ENCODE measurements at regions not wholly inside any gene's neighbourhood (a gene's known extent, or its start where the extent isn't known, plus 50 kb on each side); places are given as distances from the start of the nearest gene placed in this dataset.

- no peak overlapping the region for H3K27ac ChIP-seq (ENCODE audit: low read depth)
- Mint-ChIP-seq H3K9me3 (no peaks in the 10 kb centered on the region), H3K27ac (peak overlapping the region; percentile 41; the same call in 1 of the 2 replicates), H3K36me3 (ENCODE audit: low read depth) (no peaks in the 10 kb centered on the region), H3K4me3 (no peak overlapping the region), H3K4me1 (peaks cover 33% of the 10 kb centered on the region), H3K27me3 (ENCODE audit: insufficient read depth, low read depth, poor library complexity) (peaks cover 2% of the 10 kb centered on the region)
- DNase-seq (ENCODE audit: low spot score) = no peak
- no peak for ATAC-seq
- H4K20me1 ChIP-seq (replicated peaks; ENCODE audit: insufficient read depth) = no peaks in the 10 kb centered on the region
- H3K4me3 ChIP-seq = no peak overlapping the region
- H3K9me2 ChIP-seq (ENCODE audit: insufficient read depth) = no peaks in the 10 kb centered on the region
- no peak overlapping the region for H3K4me2 ChIP-seq
- H3F3A ChIP-seq (replicated peaks; ENCODE audit: low read depth) = no peaks in the 10 kb centered on the region
- no peak overlapping the region for H2AFZ ChIP-seq
- H3K27me3 ChIP-seq (ENCODE audit: insufficient read depth) = no peaks in the 10 kb centered on the region
- no peaks in the 10 kb centered on the region for H3K79me2 ChIP-seq (replicated peaks; ENCODE audit: insufficient read depth)
- peaks cover 21% of the 10 kb centered on the region for H3K4me1 ChIP-seq (ENCODE audit: insufficient read depth)
- no peaks in the 10 kb centered on the region for H3K36me3 ChIP-seq (ENCODE audit: insufficient read depth)
- TF ChIP-seq EZH2phosphoT487 (IDR thresholded peaks at IDR 0.05; ENCODE audit: unreplicated experiment) (no peak), ZNF331 (CRISPR knock-in tag; IDR thresholded peaks at IDR 0.05; ENCODE audit: low read depth) (no peak), JUNB (IDR thresholded peaks at IDR 0.05; ENCODE audit: unreplicated experiment) (no peak), ZNF114 (CRISPR knock-in tag; IDR thresholded peaks at IDR 0.05) (no peak), STAT1 (IDR thresholded peaks at IDR 0.05; ENCODE audit: unreplicated experiment) (no peak), NANOG (IDR thresholded peaks at IDR 0.05; ENCODE audit: borderline replicate concordance) (no peak), CREB1 (CRISPR knock-in tag; IDR thresholded peaks at IDR 0.05; ENCODE audit: low read depth) (no peak)
- TF ChIP-seq, protein P1, sequence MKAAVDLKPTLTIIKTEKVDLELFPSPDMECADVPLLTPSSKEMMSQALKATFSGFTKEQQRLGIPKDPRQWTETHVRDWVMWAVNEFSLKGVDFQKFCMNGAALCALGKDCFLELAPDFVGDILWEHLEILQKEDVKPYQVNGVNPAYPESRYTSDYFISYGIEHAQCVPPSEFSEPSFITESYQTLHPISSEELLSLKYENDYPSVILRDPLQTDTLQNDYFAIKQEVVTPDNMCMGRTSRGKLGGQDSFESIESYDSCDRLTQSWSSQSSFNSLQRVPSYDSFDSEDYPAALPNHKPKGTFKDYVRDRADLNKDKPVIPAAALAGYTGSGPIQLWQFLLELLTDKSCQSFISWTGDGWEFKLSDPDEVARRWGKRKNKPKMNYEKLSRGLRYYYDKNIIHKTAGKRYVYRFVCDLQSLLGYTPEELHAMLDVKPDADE (IDR thresholded peaks at IDR 0.05) = no peak
- TF ChIP-seq, protein P2, sequence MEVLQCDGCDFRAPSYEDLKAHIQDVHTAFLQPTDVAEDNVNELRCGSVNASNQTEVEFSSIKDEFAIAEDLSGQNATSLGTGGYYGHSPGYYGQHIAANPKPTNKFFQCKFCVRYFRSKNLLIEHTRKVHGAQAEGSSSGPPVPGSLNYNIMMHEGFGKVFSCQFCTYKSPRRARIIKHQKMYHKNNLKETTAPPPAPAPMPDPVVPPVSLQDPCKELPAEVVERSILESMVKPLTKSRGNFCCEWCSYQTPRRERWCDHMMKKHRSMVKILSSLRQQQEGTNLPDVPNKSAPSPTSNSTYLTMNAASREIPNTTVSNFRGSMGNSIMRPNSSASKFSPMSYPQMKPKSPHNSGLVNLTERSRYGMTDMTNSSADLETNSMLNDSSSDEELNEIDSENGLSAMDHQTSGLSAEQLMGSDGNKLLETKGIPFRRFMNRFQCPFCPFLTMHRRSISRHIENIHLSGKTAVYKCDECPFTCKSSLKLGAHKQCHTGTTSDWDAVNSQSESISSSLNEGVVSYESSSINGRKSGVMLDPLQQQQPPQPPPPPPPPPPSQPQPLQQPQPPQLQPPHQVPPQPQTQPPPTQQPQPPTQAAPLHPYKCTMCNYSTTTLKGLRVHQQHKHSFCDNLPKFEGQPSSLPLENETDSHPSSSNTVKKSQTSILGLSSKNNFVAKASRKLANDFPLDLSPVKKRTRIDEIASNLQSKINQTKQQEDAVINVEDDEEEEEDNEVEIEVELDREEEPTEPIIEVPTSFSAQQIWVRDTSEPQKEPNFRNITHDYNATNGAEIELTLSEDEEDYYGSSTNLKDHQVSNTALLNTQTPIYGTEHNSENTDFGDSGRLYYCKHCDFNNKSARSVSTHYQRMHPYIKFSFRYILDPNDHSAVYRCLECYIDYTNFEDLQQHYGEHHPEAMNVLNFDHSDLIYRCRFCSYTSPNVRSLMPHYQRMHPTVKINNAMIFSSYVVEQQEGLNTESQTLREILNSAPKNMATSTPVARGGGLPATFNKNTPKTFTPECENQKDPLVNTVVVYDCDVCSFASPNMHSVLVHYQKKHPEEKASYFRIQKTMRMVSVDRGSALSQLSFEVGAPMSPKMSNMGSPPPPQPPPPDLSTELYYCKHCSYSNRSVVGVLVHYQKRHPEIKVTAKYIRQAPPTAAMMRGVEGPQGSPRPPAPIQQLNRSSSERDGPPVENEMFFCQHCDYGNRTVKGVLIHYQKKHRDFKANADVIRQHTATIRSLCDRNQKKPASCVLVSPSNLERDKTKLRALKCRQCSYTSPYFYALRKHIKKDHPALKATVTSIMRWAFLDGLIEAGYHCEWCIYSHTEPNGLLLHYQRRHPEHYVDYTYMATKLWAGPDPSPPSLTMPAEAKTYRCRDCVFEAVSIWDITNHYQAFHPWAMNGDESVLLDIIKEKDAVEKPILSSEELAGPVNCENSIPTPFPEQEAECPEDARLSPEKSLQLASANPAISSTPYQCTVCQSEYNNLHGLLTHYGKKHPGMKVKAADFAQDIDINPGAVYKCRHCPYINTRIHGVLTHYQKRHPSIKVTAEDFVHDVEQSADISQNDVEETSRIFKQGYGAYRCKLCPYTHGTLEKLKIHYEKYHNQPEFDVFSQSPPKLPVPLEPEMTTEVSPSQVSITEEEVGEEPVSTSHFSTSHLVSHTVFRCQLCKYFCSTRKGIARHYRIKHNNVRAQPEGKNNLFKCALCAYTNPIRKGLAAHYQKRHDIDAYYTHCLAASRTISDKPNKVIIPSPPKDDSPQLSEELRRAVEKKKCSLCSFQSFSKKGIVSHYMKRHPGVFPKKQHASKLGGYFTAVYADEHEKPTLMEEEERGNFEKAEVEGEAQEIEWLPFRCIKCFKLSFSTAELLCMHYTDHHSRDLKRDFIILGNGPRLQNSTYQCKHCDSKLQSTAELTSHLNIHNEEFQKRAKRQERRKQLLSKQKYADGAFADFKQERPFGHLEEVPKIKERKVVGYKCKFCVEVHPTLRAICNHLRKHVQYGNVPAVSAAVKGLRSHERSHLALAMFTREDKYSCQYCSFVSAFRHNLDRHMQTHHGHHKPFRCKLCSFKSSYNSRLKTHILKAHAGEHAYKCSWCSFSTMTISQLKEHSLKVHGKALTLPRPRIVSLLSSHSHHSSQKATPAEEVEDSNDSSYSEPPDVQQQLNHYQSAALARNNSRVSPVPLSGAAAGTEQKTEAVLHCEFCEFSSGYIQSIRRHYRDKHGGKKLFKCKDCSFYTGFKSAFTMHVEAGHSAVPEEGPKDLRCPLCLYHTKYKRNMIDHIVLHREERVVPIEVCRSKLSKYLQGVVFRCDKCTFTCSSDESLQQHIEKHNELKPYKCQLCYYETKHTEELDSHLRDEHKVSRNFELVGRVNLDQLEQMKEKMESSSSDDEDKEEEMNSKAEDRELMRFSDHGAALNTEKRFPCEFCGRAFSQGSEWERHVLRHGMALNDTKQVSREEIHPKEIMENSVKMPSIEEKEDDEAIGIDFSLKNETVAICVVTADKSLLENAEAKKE (CRISPR knock-in tag; IDR thresholded peaks at IDR 0.05) = no peak
- TF ChIP-seq, protein P3, sequence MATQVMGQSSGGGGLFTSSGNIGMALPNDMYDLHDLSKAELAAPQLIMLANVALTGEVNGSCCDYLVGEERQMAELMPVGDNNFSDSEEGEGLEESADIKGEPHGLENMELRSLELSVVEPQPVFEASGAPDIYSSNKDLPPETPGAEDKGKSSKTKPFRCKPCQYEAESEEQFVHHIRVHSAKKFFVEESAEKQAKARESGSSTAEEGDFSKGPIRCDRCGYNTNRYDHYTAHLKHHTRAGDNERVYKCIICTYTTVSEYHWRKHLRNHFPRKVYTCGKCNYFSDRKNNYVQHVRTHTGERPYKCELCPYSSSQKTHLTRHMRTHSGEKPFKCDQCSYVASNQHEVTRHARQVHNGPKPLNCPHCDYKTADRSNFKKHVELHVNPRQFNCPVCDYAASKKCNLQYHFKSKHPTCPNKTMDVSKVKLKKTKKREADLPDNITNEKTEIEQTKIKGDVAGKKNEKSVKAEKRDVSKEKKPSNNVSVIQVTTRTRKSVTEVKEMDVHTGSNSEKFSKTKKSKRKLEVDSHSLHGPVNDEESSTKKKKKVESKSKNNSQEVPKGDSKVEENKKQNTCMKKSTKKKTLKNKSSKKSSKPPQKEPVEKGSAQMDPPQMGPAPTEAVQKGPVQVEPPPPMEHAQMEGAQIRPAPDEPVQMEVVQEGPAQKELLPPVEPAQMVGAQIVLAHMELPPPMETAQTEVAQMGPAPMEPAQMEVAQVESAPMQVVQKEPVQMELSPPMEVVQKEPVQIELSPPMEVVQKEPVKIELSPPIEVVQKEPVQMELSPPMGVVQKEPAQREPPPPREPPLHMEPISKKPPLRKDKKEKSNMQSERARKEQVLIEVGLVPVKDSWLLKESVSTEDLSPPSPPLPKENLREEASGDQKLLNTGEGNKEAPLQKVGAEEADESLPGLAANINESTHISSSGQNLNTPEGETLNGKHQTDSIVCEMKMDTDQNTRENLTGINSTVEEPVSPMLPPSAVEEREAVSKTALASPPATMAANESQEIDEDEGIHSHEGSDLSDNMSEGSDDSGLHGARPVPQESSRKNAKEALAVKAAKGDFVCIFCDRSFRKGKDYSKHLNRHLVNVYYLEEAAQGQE (IDR thresholded peaks at IDR 0.05; ENCODE audit: unreplicated experiment) = no peak
- TF ChIP-seq, protein P4, sequence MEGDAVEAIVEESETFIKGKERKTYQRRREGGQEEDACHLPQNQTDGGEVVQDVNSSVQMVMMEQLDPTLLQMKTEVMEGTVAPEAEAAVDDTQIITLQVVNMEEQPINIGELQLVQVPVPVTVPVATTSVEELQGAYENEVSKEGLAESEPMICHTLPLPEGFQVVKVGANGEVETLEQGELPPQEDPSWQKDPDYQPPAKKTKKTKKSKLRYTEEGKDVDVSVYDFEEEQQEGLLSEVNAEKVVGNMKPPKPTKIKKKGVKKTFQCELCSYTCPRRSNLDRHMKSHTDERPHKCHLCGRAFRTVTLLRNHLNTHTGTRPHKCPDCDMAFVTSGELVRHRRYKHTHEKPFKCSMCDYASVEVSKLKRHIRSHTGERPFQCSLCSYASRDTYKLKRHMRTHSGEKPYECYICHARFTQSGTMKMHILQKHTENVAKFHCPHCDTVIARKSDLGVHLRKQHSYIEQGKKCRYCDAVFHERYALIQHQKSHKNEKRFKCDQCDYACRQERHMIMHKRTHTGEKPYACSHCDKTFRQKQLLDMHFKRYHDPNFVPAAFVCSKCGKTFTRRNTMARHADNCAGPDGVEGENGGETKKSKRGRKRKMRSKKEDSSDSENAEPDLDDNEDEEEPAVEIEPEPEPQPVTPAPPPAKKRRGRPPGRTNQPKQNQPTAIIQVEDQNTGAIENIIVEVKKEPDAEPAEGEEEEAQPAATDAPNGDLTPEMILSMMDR (conservative IDR thresholded peaks at IDR 0.05; ENCODE audit: low read depth in 2 of 2) = no peak
These were observed 678.6 kb upstream of the ZEB2 start for GRCh38 chr2:145198555-145198954.

All from GM23338 (cell line).